ENCODE measurements at regions not wholly inside any gene's neighbourhood (a gene's known extent, or its start where the extent isn't known, plus 50 kb on each side); places are given as distances from the start of the nearest gene placed in this dataset.

DNA sequence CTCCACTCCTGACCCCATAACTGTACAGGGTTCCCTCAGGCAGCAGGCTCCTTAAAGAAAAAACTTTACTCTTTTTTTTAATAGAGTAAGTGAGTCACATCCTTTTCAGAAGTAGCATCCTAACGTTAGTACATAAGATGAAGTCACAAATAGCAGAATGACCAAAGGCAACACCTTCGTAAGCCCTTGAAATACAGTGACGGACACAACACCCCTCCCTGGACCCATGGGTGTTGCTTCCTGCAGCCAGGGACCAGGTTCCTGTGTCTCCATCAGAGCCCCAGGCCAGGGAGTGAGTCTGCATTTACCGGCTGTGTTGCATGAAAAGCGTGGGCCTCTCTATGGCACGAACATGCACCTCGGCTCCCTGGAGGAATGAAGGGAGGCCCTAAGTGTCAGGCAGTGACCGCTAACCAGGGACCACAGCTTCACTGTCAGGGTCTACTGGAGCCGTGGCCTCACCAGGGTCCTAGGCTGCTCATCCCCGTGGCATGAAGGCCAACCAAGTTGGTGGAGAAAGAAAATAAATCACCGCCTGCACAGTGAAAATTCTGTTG, 340.0 kb upstream of the SFSWAP start:
- no peak overlapping the region for H3K4me3 ChIP-seq (ENCODE audit: low read depth, low read length)

DNA sequence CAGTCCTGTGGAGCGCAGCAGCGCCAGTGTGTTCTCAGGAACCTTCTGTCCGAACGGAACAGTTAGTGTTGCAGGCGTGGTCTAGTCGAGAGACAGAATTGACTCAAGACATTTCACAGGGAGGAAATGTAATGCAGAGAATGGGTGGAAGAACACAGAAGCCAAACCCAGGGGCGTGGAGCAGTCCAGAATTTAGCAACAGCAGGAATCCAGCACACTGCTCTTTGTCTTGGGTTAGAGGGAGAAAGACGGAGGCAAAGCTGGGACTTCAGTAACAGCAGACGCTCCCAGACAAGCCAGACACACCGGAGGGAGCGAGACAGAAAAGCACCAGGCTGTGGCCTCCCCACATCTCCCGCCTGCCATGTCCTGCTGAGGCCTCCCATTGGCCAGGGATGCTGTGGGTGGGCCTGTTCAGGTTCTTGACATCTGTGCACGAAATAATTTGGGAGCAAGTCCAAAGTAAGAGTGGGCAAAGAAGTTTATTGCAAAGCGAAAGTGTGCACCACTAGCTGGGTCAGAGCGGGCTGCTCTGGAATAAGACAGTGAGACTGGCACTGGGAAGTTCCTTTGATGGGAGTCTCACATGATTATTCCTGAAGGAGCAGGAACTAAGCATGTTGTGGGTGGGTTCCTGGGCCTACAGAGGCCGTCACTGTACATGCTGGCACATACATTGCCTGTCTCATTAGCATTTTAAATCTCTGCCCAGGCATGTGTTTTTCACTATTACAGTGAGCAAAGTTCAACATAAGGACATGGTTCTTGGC, 339.3 kb upstream of the SFSWAP start:
- no peak overlapping the region for H3K4me3 ChIP-seq (ENCODE audit: low read depth, low read length)

DNA sequence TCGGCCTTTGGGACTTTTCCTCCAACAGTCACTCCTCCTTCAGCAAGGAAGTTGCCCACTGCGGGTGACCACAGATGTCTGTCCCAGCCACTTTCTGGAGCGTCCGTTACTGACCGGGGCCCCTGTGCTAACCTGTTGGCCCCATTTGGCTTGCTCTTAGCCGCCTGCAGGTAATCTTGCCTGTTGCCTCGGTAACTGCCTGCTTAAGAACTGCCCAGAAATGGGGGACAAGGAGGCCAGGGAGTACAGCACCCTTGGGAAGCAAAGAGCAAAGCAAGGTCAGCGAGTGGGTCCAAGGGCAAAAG, 338.8 kb upstream of the SFSWAP start:
- no peak overlapping the region for H3K4me3 ChIP-seq (ENCODE audit: low read depth, low read length)

DNA sequence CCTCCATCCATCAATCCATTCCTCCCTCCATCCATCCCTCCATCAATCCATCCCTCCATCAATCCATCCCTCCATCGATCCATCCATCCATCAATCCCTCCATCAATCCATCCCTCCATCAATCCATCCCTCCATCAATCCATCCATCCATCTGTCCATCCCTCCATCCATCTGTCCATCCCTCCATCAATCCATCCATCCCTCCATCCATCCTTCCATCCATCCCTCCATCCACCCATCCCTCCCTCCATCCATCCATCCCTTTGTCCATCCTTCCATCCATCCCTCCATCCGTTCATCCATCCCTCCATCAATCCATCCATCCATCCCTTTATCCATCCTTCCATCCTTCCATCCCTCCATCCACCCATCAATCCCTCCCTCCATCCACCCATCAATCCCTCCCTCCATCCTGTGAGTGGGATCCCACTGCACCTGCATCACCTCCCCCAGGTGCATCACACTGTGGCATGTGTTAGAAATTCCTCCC, 338.1 kb upstream of the SFSWAP start:
- no peak overlapping the region for H3K4me3 ChIP-seq (ENCODE audit: low read depth, low read length)

- H3K4me3 ChIP-seq (ENCODE audit: low read depth, low read length) = no peak overlapping the region
Observed at GRCh38 chr12:131375261-131375971, 335.5 kb upstream of the SFSWAP start.

DNA sequence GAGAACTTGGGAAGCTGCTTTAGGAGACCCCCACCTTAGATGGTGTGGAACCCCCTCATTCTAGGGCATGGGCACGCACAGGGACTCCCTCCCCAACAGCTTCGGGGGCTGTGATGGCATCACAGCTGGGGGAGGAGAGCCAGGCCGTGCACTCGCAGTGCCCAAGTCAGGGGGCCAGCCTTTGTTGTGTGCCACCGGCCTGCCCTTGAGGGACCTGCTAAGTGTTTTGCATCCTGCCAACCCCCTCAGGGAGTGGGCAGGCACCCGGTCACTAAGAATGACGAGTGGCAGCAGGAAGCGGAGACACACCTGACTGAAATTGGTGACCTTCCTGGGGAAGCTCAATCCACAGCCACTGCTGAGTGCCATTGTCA, 334.9 kb upstream of the SFSWAP start:
- H3K4me3 ChIP-seq (ENCODE audit: low read depth, low read length) = no peak overlapping the region

GRCh38 chr12:131378176-131378842, 332.6 kb upstream of the SFSWAP start:
- H3K4me3 ChIP-seq (ENCODE audit: low read depth, low read length) = no peak overlapping the region

GRCh38 chr12:131378861-131379665, 331.8 kb upstream of the SFSWAP start:
- no peak overlapping the region for H3K4me3 ChIP-seq (ENCODE audit: low read depth, low read length)

DNA sequence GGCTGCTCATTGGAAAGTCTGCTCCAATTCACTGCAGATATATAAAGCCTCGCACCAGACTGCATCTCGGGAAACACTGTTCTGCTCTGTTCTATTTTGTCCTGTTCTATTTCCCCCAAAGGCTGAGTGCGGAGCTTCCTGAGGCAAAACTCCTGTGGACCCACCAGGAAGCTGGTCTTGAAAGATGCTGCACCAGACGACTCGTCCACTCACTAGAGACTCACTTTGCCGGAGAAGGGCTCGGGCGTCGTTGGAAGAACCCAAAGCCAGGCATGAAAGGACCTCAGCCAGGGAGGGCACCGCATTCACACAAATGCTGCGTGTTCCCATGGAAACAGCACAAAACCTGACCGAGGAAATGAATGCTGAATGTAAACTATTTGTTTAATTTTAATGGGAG, 331.2 kb upstream of the SFSWAP start:
- no peak overlapping the region for H3K4me3 ChIP-seq (ENCODE audit: low read depth, low read length)

GRCh38 chr12:131380220-131380964, 330.5 kb upstream of the SFSWAP start:
- no peak overlapping the region for H3K4me3 ChIP-seq (ENCODE audit: low read depth, low read length)

- no peak overlapping the region for H3K4me3 ChIP-seq (ENCODE audit: low read depth, low read length)
Observed at GRCh38 chr12:131380965-131381705, 329.8 kb upstream of the SFSWAP start.

DNA sequence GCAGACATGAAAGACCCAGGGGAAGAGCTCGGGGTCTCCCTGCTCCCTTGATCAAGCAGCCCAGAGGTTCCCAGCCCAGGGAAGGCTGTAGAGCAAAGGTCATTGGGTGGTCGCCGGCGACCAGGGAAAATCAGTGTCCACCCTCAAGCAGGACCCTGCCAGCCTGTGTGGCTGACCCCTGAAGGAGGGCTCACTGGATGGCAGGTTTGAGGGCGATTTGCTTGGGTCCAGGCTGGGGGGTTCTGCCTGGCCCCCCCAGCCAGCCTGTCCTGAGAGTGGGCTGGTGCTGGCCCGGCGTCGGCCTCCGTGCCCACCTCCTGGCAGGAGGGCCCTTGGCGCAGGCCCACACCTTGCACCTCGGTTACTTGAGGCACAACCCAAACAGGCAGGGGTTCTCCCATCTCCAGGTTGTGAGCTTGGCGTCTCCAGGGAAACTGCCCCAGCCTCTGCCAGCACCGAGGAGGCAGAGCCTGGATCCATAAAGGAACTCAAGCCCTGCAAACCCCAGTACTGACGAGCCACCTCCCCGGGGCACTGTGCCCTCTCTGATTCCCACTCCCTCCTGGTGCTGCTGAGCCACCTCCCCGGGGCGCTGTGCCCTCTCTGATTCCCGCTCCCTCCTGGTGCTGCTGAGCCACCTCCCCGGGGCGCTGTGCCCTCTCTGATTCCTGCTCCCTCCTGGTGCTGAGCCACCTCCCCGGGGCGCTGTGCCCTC, 329.0 kb upstream of the SFSWAP start:
- H3K4me3 ChIP-seq (ENCODE audit: low read depth, low read length) = no peak overlapping the region

DNA sequence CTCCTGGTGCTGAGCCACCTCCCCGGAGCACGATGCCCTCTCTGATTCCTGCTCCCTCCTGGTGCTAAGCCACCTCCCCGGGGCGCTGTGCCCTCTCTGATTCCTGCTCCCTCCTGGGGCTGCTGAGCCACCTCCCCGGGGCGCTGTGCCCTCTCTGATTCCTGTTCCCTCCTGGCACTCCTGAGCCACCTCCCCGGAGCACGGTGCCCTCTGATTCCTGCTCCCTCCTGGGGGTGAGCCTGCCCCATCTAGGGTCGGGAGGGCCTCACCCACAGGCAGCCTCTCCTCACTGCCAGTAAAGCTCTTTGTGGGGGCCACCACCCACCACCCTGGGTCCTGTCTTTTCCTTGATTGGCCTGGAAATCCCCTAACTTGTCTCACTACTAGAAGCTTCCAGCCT, 327.6 kb upstream of the SFSWAP start:
- no peak overlapping the region for H3K4me3 ChIP-seq (ENCODE audit: low read depth, low read length)

GRCh38 chr12:131383741-131384543, 326.9 kb upstream of the SFSWAP start:
- no peak overlapping the region for H3K4me3 ChIP-seq (ENCODE audit: low read depth, low read length)

- no peak overlapping the region for H3K4me3 ChIP-seq (ENCODE audit: low read depth, low read length)
Observed at GRCh38 chr12:131384544-131384855, 326.4 kb upstream of the SFSWAP start.

DNA sequence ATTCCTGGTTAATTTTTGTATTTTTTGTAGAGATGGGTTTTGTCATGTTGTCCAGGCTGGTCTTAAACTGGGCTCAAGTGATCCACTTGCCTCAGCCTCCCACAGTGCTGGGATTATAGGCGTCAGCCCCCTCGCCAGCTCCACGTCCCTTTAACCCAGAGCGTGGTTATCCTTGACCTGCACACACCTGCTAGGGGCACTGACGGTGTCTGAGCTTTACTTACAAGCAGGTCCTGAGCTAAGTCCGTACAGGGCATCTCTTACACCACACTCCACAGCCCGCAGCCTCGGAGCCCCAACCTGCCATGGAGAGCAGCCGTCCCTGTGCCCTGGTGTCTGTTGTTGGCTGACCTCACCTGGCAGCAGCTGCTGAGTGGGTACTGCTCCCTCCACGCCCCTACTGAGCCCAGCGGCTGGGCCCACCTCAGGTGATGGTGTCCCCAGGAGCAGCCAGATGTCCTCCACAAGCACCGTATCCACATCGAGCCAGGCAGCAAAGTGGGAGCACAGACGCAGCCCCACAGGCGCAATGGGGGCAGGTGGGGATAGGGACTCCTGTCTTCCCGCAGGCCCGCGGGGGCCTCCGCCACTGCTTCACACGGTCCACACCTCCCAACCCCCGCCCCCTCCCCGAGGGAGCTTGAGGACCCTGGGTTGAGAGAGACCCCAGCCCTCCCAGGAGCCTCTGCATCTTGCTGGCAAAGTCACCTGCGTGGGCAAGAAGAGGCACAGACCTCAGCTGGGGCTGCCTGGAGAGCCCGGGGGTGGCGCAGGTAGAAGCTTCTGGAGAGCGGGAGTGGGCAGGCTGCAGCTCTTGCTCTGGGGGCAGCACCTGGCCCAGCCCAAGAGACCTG, 325.4 kb upstream of the SFSWAP start:
- no peak overlapping the region for H3K4me3 ChIP-seq (ENCODE audit: low read depth, low read length)

DNA sequence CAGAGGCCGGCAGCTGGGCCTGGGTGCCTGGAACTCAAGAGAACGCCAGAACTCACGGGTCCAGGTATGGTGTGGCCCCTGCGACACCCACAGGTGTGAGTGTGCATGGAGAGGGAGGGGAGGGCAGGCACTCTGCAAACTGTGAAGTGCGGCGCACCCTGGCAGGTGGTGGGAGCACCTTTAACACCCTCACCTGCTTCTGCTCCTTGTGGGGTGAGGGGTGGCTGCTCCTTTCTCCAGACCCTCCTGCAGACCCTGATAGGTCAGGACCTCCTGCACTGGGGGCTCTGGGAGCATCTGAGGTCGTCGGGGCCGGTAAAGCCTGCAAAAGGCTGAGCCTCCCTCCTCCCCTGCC, 324.7 kb upstream of the SFSWAP start:
- no peak overlapping the region for H3K4me3 ChIP-seq (ENCODE audit: low read depth, low read length)

Data from iPS-11a (cell line).